Keratinocyte (primary cell): ENCODE measurements at regions not wholly inside any gene's neighbourhood (a gene's known extent, or its start where the extent isn't known, plus 50 kb on each side); places are given as distances from the start of the nearest gene placed in this dataset.

ENCODE experiments used
- CTCF ChIP-seq, 3 experiments: IDR thresholded peaks in 1 of 3; conservative IDR thresholded peaks in 1 of 3; optimal IDR thresholded peaks in 1 of 3; 2 replicates in 2 of 3; 3 replicates in 1 of 3; pipeline versions ENCODE3 to v1.5.1; 2011; ENCODE audit warnings: low read length in 3 of 3, mild to moderate bottlenecking in 3 of 3, moderate library complexity in 2 of 3, control low read depth in 1 of 3, inconsistent platforms in 1 of 3; ENCODE audit not compliant: insufficient read depth in 2 of 3; ENCODE audit errors: extremely low read depth in 1 of 3
- EZH2 ChIP-seq: IDR thresholded peaks from one replicate; pipeline ENCODE4 v1.6.1; 2012; ENCODE audit warnings: inconsistent platforms, mild to moderate bottlenecking, low read length, moderate library complexity

DNA sequence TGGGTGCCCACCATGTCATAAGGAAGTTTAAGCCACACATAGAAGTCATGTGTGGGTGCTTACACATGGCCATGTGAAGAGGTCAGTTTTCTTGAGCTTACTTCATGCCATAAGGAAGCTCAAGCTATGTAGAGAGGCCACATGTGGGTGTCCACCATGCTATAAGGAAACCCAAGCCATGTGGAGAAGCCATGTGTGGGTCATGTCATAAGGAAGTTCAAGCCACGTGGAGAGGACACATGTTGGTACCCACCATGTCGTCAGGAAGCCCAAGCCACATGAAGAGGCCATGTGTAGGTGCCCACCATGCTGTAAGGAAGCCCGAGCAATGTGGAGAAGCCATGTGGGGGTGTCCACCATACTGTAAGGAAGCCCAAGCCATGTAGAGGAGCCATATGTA lies 1089.2 kb upstream of the AUTS2 start:
- TF ChIP-seq CTCF (optimal IDR thresholded peaks at IDR 0.05 in 1 of 3, IDR thresholded peaks at IDR 0.05 in 1 of 3, conservative IDR thresholded peaks at IDR 0.05 in 1 of 3; ENCODE audit: extremely low read depth in 1 of 3, insufficient read depth in 2 of 3, low read length in 3 of 3): no peak
- TF ChIP-seq EZH2: no peak
